SK-N-SH treated with all-trans-retinoic acid at 6 μM for 48 hours (cell line): ENCODE measurements at regions not wholly inside any gene's neighbourhood (a gene's known extent, or its start where the extent isn't known, plus 50 kb on each side); places are given as distances from the start of the nearest gene placed in this dataset.

ENCODE experiments used
- ATAC-seq: fragments of 200-7000 bp; cut with Tn5 transposase; 3 replicates; pipeline ENCODE4 v1.9.1; 2020; ENCODE audit warnings: mild to moderate bottlenecking, moderate library complexity
- ARNTL ChIP-seq: fragments of 450-650 bp; formaldehyde crosslinking; IDR thresholded peaks from 2 replicates; pipeline ENCODE4 v1.5.0; 2020; ENCODE audit warnings: low read depth, mild to moderate bottlenecking, moderate library complexity, borderline replicate concordance
- CREB5 ChIP-seq: fragments of 250-450 bp; sonication (Bioruptor Pico); IDR thresholded peaks from 2 replicates; pipeline ENCODE4 v1.5.1; 2020; ENCODE audit warnings: low read depth, mild to moderate bottlenecking, moderate library complexity
- CSDC2 ChIP-seq: fragments of 250-450 bp; sonication (Bioruptor Pico); IDR thresholded peaks from 2 replicates; pipeline ENCODE4 v1.5.0; 2020; ENCODE audit warnings: mild to moderate bottlenecking, moderate library complexity
- ESRRG ChIP-seq: fragments of 250-450 bp; sonication (Bioruptor Pico); IDR thresholded peaks from 2 replicates; pipeline ENCODE4 v1.6.1; 2021; ENCODE audit warnings: mild to moderate bottlenecking
- GLIS3 ChIP-seq: fragments of 250-450 bp; sonication (Bioruptor Pico); IDR thresholded peaks from 2 replicates; pipeline ENCODE4 v1.5.0; 2020; ENCODE audit warnings: mild to moderate bottlenecking, moderate library complexity
- ISL1 ChIP-seq: fragments of 250-450 bp; sonication (Bioruptor Pico); IDR thresholded peaks from 2 replicates; pipeline ENCODE4 v2.1.2; 2022; ENCODE audit warnings: mild to moderate bottlenecking, moderate library complexity
- OSR1 ChIP-seq: fragments of 250-450 bp; sonication (Bioruptor Pico); IDR thresholded peaks from 2 replicates; pipeline ENCODE4 v1.8.0; 2022; ENCODE audit warnings: moderate library complexity, mild to moderate bottlenecking, inconsistent platforms
- PPARA ChIP-seq: fragments of 250-450 bp; sonication (Bioruptor Pico); IDR thresholded peaks from 2 replicates; pipeline ENCODE4 v1.5.0; 2020; ENCODE audit warnings: mild to moderate bottlenecking, borderline replicate concordance
- SNAI2 ChIP-seq: fragments of 250-450 bp; sonication (Bioruptor Pico); IDR thresholded peaks from 2 replicates; pipeline ENCODE4 v1.5.0; 2020; ENCODE audit warnings: mild to moderate bottlenecking, moderate library complexity
- TCF4 ChIP-seq: fragments of 250-450 bp; sonication (Bioruptor Pico); IDR thresholded peaks from 2 replicates; pipeline ENCODE4 v1.8.0; 2021; ENCODE audit warnings: mild to moderate bottlenecking, moderate library complexity, borderline replicate concordance
- TOX ChIP-seq: fragments of 250-450 bp; sonication (Bioruptor Pico); IDR thresholded peaks from 2 replicates; pipeline ENCODE4 v1.8.0; 2021; ENCODE audit warnings: mild to moderate bottlenecking, moderate library complexity, borderline replicate concordance
- ZC3H10 ChIP-seq: fragments of 250-450 bp; sonication (Bioruptor Pico); IDR thresholded peaks from 2 replicates; pipeline ENCODE4 v1.5.1; 2021; ENCODE audit warnings: mild to moderate bottlenecking, moderate library complexity
- ZFP30 ChIP-seq: fragments of 450-650 bp; formaldehyde crosslinking; IDR thresholded peaks from 2 replicates; pipeline ENCODE4 v1.5.0; 2022; ENCODE audit warnings: mild to moderate bottlenecking, moderate library complexity
- ZNF565 ChIP-seq: fragments of 450-650 bp; formaldehyde crosslinking; conservative IDR thresholded peaks from 2 replicates; pipeline ENCODE4 v1.5.0; 2020; ENCODE audit warnings: low read depth, mild to moderate bottlenecking, moderate library complexity
- ZNF70 ChIP-seq: fragments of 450-650 bp; formaldehyde crosslinking; IDR thresholded peaks from 2 replicates; pipeline ENCODE4 v1.5.0; 2020; ENCODE audit warnings: mild to moderate bottlenecking, moderate library complexity
- ZNF8 ChIP-seq: fragments of 450-650 bp; formaldehyde crosslinking; IDR thresholded peaks from 2 replicates; pipeline ENCODE4 v1.5.0; 2020; ENCODE audit warnings: mild to moderate bottlenecking, moderate library complexity
- TF ChIP-seq, protein P1 (sequence below): fragments of 250-450 bp; sonication (Bioruptor Pico); IDR thresholded peaks from 2 replicates; pipeline ENCODE4 v1.5.1; 2021; ENCODE audit warnings: mild to moderate bottlenecking, moderate library complexity
- TF ChIP-seq, protein P2 (sequence below): fragments of 250-450 bp; sonication (Bioruptor Pico); IDR thresholded peaks from 2 replicates; pipeline ENCODE4 v1.8.0; 2020; ENCODE audit warnings: mild to moderate bottlenecking, moderate library complexity, borderline replicate concordance
- TF ChIP-seq, protein P3 (sequence below): fragments of 250-450 bp; sonication (Bioruptor Pico); IDR thresholded peaks from 2 replicates; pipeline ENCODE4 v1.5.0; 2020; ENCODE audit warnings: mild to moderate bottlenecking, moderate library complexity

DNA sequence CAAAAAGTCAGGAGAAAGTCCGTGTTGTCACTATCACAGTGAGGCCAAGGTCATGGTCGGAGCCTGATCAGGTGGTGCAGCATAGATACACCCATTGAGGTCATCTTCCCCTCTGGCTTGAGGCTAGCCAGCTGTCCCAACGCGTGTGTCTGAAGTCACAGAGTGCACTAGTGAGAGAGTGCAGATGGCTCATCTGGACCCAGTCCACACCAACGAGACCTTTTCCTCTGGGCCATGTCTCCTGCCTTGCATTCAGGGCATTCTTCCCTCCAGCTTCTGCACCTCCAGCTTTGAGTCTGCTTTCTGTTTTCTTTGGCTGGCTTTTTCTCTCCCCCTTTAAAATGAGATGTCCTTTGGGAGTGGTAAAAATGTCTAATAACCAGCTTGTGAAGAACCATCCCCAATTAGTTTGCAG is 146.9 kb downstream of the TDRD15 start:
- no peak; the same call in 2 of the 3 replicates for ATAC-seq
- TF ChIP-seq SNAI2 (CRISPR knock-in tag): 0 out of 2 replicates have a peak, but pooled peaks have one; percentile 58
- TF ChIP-seq ISL1 (CRISPR knock-in tag): peak; percentile 74
- TF ChIP-seq ESRRG: 0 out of 2 replicates have a peak, but pooled peaks have one; percentile 26
- TF ChIP-seq, protein P1, sequence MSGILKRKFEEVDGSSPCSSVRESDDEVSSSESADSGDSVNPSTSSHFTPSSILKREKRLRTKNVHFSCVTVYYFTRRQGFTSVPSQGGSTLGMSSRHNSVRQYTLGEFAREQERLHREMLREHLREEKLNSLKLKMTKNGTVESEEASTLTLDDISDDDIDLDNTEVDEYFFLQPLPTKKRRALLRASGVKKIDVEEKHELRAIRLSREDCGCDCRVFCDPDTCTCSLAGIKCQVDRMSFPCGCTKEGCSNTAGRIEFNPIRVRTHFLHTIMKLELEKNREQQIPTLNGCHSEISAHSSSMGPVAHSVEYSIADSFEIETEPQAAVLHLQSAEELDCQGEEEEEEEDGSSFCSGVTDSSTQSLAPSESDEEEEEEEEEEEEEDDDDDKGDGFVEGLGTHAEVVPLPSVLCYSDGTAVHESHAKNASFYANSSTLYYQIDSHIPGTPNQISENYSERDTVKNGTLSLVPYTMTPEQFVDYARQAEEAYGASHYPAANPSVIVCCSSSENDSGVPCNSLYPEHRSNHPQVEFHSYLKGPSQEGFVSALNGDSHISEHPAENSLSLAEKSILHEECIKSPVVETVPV (CRISPR knock-in tag): no peak; the same call in 1 of the 2 replicates
- peak; percentile 77 for TF ChIP-seq TCF4 (CRISPR knock-in tag)

- no peak for TF ChIP-seq ESRRG
- no peak for TF ChIP-seq CREB5 (CRISPR knock-in tag)
- TF ChIP-seq ZNF8 (CRISPR knock-in tag): no peak
- TF ChIP-seq, protein P2, sequence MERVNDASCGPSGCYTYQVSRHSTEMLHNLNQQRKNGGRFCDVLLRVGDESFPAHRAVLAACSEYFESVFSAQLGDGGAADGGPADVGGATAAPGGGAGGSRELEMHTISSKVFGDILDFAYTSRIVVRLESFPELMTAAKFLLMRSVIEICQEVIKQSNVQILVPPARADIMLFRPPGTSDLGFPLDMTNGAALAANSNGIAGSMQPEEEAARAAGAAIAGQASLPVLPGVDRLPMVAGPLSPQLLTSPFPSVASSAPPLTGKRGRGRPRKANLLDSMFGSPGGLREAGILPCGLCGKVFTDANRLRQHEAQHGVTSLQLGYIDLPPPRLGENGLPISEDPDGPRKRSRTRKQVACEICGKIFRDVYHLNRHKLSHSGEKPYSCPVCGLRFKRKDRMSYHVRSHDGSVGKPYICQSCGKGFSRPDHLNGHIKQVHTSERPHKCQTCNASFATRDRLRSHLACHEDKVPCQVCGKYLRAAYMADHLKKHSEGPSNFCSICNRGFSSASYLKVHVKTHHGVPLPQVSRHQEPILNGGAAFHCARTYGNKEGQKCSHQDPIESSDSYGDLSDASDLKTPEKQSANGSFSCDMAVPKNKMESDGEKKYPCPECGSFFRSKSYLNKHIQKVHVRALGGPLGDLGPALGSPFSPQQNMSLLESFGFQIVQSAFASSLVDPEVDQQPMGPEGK (CRISPR knock-in tag): no peak
- TF ChIP-seq TCF4 (CRISPR knock-in tag): no peak
- no peak for TF ChIP-seq ZNF70 (CRISPR knock-in tag)
- no peak for TF ChIP-seq PPARA
- no peak for TF ChIP-seq ZFP30 (CRISPR knock-in tag)
- TF ChIP-seq TOX (CRISPR knock-in tag): no peak
- TF ChIP-seq, protein P3, sequence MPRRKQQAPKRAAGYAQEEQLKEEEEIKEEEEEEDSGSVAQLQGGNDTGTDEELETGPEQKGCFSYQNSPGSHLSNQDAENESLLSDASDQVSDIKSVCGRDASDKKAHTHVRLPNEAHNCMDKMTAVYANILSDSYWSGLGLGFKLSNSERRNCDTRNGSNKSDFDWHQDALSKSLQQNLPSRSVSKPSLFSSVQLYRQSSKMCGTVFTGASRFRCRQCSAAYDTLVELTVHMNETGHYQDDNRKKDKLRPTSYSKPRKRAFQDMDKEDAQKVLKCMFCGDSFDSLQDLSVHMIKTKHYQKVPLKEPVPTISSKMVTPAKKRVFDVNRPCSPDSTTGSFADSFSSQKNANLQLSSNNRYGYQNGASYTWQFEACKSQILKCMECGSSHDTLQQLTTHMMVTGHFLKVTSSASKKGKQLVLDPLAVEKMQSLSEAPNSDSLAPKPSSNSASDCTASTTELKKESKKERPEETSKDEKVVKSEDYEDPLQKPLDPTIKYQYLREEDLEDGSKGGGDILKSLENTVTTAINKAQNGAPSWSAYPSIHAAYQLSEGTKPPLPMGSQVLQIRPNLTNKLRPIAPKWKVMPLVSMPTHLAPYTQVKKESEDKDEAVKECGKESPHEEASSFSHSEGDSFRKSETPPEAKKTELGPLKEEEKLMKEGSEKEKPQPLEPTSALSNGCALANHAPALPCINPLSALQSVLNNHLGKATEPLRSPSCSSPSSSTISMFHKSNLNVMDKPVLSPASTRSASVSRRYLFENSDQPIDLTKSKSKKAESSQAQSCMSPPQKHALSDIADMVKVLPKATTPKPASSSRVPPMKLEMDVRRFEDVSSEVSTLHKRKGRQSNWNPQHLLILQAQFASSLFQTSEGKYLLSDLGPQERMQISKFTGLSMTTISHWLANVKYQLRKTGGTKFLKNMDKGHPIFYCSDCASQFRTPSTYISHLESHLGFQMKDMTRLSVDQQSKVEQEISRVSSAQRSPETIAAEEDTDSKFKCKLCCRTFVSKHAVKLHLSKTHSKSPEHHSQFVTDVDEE (CRISPR knock-in tag): no peak
- TF ChIP-seq, all 23 proteins: peak for 0
- no peak for ATAC-seq
These were observed 152.4 kb downstream of the TDRD15 start for GRCh38 chr2:21276163-21276562.

DNA sequence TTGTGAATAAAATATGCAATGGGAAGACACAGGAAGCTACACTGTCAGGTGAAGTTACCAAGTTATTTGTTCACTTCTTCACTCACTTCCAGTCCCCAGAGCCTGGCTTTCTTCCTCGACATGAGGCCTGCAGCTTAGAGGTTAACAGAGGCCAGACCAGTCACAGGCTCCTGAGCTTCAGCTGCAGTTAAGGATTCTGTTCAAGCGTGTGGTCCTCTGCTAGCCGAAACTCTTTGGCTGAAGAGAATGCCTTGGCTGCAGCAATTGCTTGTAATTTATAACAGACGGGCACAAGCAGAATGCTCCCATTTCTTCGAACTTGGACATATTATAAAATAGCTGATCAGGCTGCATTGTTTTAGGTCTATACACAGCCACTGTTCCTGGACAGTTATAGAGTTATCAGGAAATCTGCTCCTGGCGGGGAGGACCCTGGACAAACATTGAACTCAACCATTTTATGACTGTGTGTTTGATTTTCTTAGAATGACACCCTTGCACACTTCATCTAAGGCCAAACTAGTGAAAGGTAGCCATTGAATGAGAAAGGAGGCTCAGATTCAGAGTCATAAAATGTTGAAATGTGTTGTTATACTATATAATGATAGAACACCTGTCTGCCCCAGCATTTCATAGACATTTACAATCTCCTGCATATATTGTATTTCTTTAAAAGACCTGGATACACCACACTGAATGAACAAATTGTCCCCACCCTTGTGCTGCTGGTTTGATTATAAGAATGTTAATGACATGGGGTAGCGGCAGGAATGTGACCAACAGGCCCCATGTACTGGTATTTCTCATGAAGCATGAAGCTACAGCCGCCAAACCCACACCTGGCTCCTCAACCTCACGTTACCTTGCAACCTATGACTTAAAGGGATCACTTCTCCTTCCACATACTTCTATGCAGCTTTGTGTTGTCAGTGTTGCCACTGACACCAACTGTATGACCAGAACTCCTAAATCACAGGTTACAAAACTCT is 153.6 kb downstream of the TDRD15 start:
- TF ChIP-seq ZNF565 (no peak), OSR1 (CRISPR knock-in tag) (no peak), TOX (CRISPR knock-in tag) (no peak), ISL1 (CRISPR knock-in tag) (no peak), ZNF8 (CRISPR knock-in tag) (no peak), SNAI2 (CRISPR knock-in tag) (no peak), GLIS3 (CRISPR knock-in tag) (no peak)
- TF ChIP-seq, protein P1 (CRISPR knock-in tag): no peak
- ATAC-seq: no peak

DNA sequence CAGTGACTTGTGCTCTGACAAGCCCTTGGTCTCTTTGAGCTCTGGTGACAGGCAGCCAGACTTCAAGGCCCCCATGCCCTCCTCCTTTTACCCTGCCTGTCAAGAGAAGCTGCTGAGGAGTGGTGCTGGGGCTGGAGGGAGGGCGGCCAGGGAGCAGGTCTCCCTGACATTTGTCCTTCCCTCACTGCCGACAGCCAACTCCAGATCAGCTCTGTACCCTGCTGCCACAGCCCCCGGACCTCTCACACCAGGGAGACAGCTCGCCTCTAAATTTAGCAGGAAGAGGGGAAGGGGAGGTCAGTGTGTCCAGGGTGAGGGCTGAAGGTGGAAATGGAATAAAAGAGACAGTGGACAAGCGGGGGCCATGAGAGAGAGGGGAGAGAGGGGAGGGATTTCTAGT is 155.8 kb downstream of the TDRD15 start:
- ATAC-seq: no peak

More for the DNA sequence above, 155.8 kb downstream of the TDRD15 start:
- TF ChIP-seq ISL1 (CRISPR knock-in tag) (no peak), ZNF565 (no peak), CSDC2 (no peak), ARNTL (CRISPR knock-in tag) (no peak), ZNF8 (CRISPR knock-in tag) (no peak), GLIS3 (CRISPR knock-in tag) (no peak), ZFP30 (CRISPR knock-in tag) (no peak), TCF4 (CRISPR knock-in tag) (no peak), ZC3H10 (CRISPR knock-in tag) (no peak), TOX (CRISPR knock-in tag) (no peak)
- TF ChIP-seq, protein P3 (CRISPR knock-in tag): no peak
